BLaER1 (cell line): ENCODE measurements at regions not wholly inside any gene's neighbourhood (a gene's known extent, or its start where the extent isn't known, plus 50 kb on each side); places are given as distances from the start of the nearest gene placed in this dataset.

ENCODE experiments used
- H3K27ac ChIP-seq: shearing (Covaris generic); formaldehyde crosslinking; 2 replicates; pipeline ENCODE4 v1.8.1; 2022
- H3K27me3 ChIP-seq: shearing (Covaris generic); formaldehyde crosslinking; 2 replicates; pipeline ENCODE4 v1.8.1; 2022
- H3K36me3 ChIP-seq: shearing (Covaris generic); formaldehyde crosslinking; 2 replicates; pipeline ENCODE4 v1.8.1; 2022
- H3K4me1 ChIP-seq: shearing (Covaris generic); formaldehyde crosslinking; 2 replicates; pipeline ENCODE4 v1.8.1; 2022
- H3K4me2 ChIP-seq: shearing (Covaris generic); formaldehyde crosslinking; 2 replicates; pipeline ENCODE4 v1.8.1; 2022
- H3K4me3 ChIP-seq: shearing (Covaris generic); formaldehyde crosslinking; 2 replicates; pipeline ENCODE4 v1.8.1; 2022
- H3K9ac ChIP-seq: shearing (Covaris generic); formaldehyde crosslinking; 2 replicates; pipeline ENCODE4 v1.8.1; 2022
- H3K9me3 ChIP-seq: shearing (Covaris generic); formaldehyde crosslinking; 2 replicates; pipeline ENCODE4 v1.8.1; 2022
- H4K20me1 ChIP-seq: shearing (Covaris generic); formaldehyde crosslinking; 2 replicates; pipeline ENCODE4 v1.8.1; 2022
- Cebpa-rat ChIP-seq: shearing (Covaris generic); IDR thresholded peaks from 2 replicates; pipeline ENCODE4 v1.8.1; 2022

DNA sequence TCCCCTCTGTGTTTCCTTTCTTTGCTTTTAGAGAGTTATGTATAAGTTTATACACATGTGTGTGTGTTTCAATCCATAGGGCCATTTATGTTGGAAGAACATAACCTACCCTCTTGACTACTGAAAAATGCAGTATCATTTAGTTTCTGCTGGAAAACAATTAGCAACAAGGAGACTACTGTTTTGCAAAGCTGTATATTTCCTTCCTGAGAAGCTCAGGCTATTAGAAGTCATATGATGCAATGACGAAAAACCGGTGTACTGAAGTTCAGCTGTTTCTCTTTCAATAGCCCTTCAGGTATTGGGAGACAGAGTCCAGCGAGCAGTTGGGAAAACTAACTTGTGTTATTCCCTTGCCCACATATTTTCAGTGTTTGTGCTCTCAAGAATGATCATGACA, 447.7 kb upstream of the GYPC start:
- Histone ChIP-seq H3K36me3 (no peaks in the 10 kb centered on the region), H3K9ac (no peak overlapping the region), H4K20me1 (no peaks in the 10 kb centered on the region), H3K4me3 (no peak overlapping the region), H3K27me3 (no peaks in the 10 kb centered on the region), H3K9me3 (no peaks in the 10 kb centered on the region), H3K27ac (no peak overlapping the region), H3K4me2 (no peak overlapping the region), H3K4me1 (no peaks in the 10 kb centered on the region)
- TF ChIP-seq Cebpa-rat = no peak

DNA sequence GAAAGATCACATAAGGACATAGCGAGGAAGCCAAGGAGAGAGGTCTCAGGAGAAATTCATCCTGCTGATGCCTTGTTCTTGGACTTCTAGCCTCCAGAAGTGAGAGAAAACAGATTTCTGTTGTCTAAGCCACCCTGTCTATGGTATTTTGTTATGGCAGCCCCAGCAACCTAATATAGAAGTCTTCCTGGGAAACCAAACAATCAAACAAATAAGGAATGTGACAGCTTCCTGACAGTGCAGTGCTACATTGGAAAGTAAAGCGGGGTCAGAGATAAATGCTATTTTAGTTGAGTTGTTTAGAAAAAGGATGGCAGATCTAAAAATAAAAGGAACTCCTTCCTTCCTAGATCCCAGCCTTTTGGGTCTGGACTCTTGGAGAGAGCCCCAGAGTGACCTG, 443.2 kb upstream of the GYPC start:
- no peak overlapping the region for H3K4me2 ChIP-seq
- H3K9ac ChIP-seq = no peak overlapping the region
- no peaks in the 10 kb centered on the region for H3K27me3 ChIP-seq
- H3K9me3 ChIP-seq = no peaks in the 10 kb centered on the region
- H3K4me3 ChIP-seq = no peak overlapping the region
- no peaks in the 10 kb centered on the region for H4K20me1 ChIP-seq
- H3K4me1 ChIP-seq = no peaks in the 10 kb centered on the region
- no peak overlapping the region for H3K27ac ChIP-seq
- H3K36me3 ChIP-seq = no peaks in the 10 kb centered on the region
- no peak for TF ChIP-seq Cebpa-rat

- peaks cover 5% of the 10 kb centered on the region; the same call in 1 of the 2 replicates for H3K4me1 ChIP-seq
- no peak for TF ChIP-seq Cebpa-rat
- no peak overlapping the region for H3K4me3 ChIP-seq
- H4K20me1 ChIP-seq = no peaks in the 10 kb centered on the region
- H3K36me3 ChIP-seq = no peaks in the 10 kb centered on the region
- H3K27me3 ChIP-seq = no peaks in the 10 kb centered on the region
- H3K4me2 ChIP-seq = no peak overlapping the region
- H3K27ac ChIP-seq = no peak overlapping the region
- H3K9me3 ChIP-seq = no peaks in the 10 kb centered on the region
- H3K9ac ChIP-seq = no peak overlapping the region
Measured at GRCh38 chr2:126219081-126219480, 436.9 kb upstream of the GYPC start.

- no peaks in the 10 kb centered on the region for H4K20me1 ChIP-seq
- no peak overlapping the region for H3K27ac ChIP-seq
Measured at GRCh38 chr2:126220331-126220730, 435.6 kb upstream of the GYPC start.

DNA sequence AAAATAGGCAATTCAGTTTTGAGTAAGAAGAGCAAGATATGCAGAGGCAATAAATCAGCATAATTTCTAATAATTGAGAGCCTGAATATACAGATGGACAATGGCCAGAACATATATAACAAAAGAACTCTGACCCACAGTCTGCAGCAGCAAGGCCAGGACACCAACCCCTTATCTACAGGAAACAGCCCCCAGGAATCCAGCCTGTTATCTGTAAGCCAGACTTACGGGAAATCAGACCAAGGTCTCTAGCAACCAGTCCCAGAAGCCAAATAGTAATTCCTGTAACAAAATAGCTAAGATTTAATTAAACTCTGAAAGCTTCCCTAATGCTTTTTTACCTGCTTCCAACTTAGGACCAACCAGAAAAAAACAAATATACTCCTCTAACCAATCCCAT, 434.5 kb upstream of the GYPC start:
- no peak overlapping the region for H3K4me2 ChIP-seq
- peaks cover 5% of the 10 kb centered on the region; the same call in 1 of the 2 replicates for H3K4me1 ChIP-seq
- no peak overlapping the region for H3K9ac ChIP-seq
- TF ChIP-seq Cebpa-rat = no peak
- no peaks in the 10 kb centered on the region for H4K20me1 ChIP-seq
- H3K4me3 ChIP-seq = no peak overlapping the region
- H3K27me3 ChIP-seq = no peaks in the 10 kb centered on the region
- H3K36me3 ChIP-seq = no peaks in the 10 kb centered on the region
- H3K27ac ChIP-seq = no peak overlapping the region
- H3K9me3 ChIP-seq = no peaks in the 10 kb centered on the region

More at GRCh38 chr2:126220331-126220730, 435.6 kb upstream of the GYPC start:
- H3K4me3 ChIP-seq = no peak overlapping the region
- no peaks in the 10 kb centered on the region for H3K36me3 ChIP-seq
- no peak overlapping the region for H3K9ac ChIP-seq
- H3K9me3 ChIP-seq = no peaks in the 10 kb centered on the region
- TF ChIP-seq Cebpa-rat = no peak
- H3K27me3 ChIP-seq = no peaks in the 10 kb centered on the region
- no peak overlapping the region for H3K4me2 ChIP-seq
- peaks cover 5% of the 10 kb centered on the region; the same call in 1 of the 2 replicates for H3K4me1 ChIP-seq

GRCh38 chr2:126222278-126222677, 433.7 kb upstream of the GYPC start:
- H3K27me3 ChIP-seq = no peaks in the 10 kb centered on the region
- no peak overlapping the region for H3K27ac ChIP-seq
- H3K4me1 ChIP-seq = peaks cover 5% of the 10 kb centered on the region; the same call in 1 of the 2 replicates
- no peaks in the 10 kb centered on the region for H3K9me3 ChIP-seq
- H3K9ac ChIP-seq = no peak overlapping the region
- no peak for TF ChIP-seq Cebpa-rat
- H3K4me3 ChIP-seq = no peak overlapping the region
- no peak overlapping the region for H3K4me2 ChIP-seq
- no peaks in the 10 kb centered on the region for H4K20me1 ChIP-seq
- no peaks in the 10 kb centered on the region for H3K36me3 ChIP-seq

DNA sequence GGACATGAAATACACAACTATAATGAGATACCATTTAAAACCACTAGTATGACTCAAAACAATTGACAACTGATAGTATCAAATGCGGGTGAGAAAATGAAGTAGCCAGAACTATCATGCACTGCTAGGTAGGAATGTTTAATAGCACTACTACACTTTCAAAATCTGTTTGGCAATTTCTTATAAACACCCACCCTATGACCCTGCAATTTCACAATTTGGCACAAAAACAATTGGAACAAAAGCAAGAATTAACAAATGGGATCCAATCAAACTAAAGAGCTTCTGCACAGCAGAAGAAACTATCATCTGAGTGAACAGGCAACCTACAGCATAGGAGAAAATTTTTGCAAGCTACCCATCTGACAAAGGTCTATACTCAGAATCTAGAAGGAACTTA, 431.2 kb upstream of the GYPC start:
- no peaks in the 10 kb centered on the region for H3K27me3 ChIP-seq
- no peak overlapping the region for H3K4me2 ChIP-seq
- H3K4me3 ChIP-seq = no peak overlapping the region
- no peak overlapping the region for H3K27ac ChIP-seq
- H3K9me3 ChIP-seq = peaks cover 4% of the 10 kb centered on the region; the same call in 1 of the 2 replicates
- no peak overlapping the region for H3K9ac ChIP-seq
- no peaks in the 10 kb centered on the region for H3K36me3 ChIP-seq
- no peak for TF ChIP-seq Cebpa-rat
- H4K20me1 ChIP-seq = no peaks in the 10 kb centered on the region
- H3K4me1 ChIP-seq = peaks cover 5% of the 10 kb centered on the region; the same call in 1 of the 2 replicates

DNA sequence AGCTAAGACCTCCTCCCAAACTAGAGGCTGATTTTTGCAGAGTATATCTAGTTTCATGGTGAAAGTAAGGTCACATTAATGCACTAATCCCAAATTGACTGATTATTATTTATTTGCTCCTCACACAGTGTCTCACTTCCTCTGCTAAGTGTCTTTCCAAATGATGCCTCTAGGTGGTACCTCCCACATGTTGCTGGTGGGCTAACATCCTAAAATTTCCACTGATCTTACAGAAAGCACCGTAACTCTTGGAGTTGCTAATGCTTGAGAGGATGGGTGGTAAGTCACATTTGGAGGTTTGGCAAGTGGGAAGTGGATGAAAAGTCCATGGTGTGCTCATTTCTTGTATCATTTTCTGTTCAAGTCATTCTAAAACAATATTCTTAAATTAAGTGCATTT, 428.7 kb upstream of the GYPC start:
- TF ChIP-seq Cebpa-rat = no peak
- no peak overlapping the region for H3K27ac ChIP-seq
- H4K20me1 ChIP-seq = no peaks in the 10 kb centered on the region
- peaks cover 5% of the 10 kb centered on the region; the same call in 1 of the 2 replicates for H3K4me1 ChIP-seq
- no peaks in the 10 kb centered on the region for H3K27me3 ChIP-seq
- no peak overlapping the region for H3K4me3 ChIP-seq
- no peak overlapping the region for H3K4me2 ChIP-seq
- peaks cover 4% of the 10 kb centered on the region; the same call in 1 of the 2 replicates for H3K9me3 ChIP-seq
- H3K36me3 ChIP-seq = no peaks in the 10 kb centered on the region
- H3K9ac ChIP-seq = no peak overlapping the region

DNA sequence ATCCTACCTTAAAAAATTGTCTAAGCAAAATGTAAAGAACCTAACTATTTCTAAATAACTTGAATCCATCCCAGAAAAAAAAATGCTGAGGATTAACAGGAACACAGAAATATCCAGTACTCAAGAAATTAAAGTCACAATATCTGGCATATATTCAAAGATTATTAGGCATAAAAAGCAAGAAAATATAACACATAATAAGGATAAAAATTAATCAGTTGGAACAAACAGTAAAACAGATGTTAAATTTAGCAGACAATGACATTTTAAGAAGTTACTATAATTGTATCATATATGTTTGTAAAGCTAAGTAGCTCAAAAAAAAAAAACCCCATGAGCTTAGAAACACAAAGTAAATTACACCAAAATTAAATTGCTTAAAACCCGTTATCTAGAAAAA, 427.4 kb upstream of the GYPC start:
- Histone ChIP-seq H3K9me3 (peaks cover 4% of the 10 kb centered on the region; the same call in 1 of the 2 replicates), H3K4me2 (no peak overlapping the region), H3K36me3 (no peaks in the 10 kb centered on the region), H3K4me3 (no peak overlapping the region), H3K27ac (no peak overlapping the region), H3K9ac (no peak overlapping the region), H4K20me1 (no peaks in the 10 kb centered on the region), H3K4me1 (peaks cover 2% of the 10 kb centered on the region; the same call in 1 of the 2 replicates), H3K27me3 (no peaks in the 10 kb centered on the region)
- TF ChIP-seq Cebpa-rat = no peak

DNA sequence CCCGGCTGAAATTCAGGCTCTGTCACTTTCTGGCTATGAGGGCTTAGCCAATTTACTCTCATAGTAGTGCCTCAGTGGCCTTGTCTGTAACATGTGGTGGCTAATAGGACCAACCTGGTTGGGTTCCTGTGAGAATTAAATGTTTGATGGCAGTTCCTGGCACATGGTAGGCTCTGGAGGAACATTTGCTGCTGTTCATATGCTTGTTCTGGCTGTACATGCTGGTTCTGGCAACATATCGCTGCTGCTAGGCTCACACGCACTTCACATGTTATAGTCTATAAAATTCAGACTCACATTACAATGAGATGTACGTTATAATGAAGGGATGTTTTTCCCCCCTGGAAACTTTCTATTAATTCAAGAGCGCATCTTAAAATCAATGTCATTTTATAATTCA, 417.7 kb upstream of the GYPC start:
- H3K9me3 ChIP-seq = no peaks in the 10 kb centered on the region
- no peaks in the 10 kb centered on the region for H3K27me3 ChIP-seq
- H4K20me1 ChIP-seq = no peaks in the 10 kb centered on the region
- no peak overlapping the region for H3K27ac ChIP-seq
- TF ChIP-seq Cebpa-rat = no peak
- no peak overlapping the region for H3K4me2 ChIP-seq
- no peak overlapping the region for H3K4me3 ChIP-seq
- no peak overlapping the region for H3K9ac ChIP-seq
- H3K36me3 ChIP-seq = no peaks in the 10 kb centered on the region
- no peaks in the 10 kb centered on the region for H3K4me1 ChIP-seq
